PC-9 (cell line): ENCODE measurements at regions not wholly inside any gene's neighbourhood (a gene's known extent, or its start where the extent isn't known, plus 50 kb on each side); places are given as distances from the start of the nearest gene placed in this dataset.

Source experiments
- EZH2 ChIP-seq: fragments of 200-600 bp; sonication (generic); IDR thresholded peaks from 2 replicates; pipeline ENCODE4 v1.8.0; 2017; ENCODE audit warnings: antibody characterized with exemption, low read depth
- TF ChIP-seq, protein P1 (sequence below): fragments of 200-600 bp; sonication (generic); conservative IDR thresholded peaks from 2 replicates; pipeline ENCODE4 v1.6.1; 2017; ENCODE audit warnings: mixed run types, antibody characterized with exemption, mild to moderate bottlenecking, moderate library complexity

DNA sequence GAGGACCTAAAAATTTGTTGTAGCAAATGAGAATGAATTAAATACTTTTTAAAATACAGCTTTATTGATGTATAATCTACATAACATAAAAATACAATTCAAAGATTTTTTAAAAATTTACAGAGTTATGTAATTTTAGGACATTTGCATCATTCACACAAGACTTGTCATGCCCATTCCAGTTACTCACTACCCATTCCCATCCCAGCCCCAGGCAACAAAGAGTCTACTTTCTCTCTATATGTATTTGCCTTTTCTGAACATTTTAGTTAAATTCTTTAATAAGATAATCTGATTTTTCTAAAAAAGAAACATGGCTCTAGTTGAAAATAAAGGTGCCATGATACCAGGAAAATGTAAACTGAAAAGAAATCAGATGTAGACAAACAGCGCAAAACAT lies 354.2 kb downstream of the PMP22 start:
- TF ChIP-seq, protein P1, sequence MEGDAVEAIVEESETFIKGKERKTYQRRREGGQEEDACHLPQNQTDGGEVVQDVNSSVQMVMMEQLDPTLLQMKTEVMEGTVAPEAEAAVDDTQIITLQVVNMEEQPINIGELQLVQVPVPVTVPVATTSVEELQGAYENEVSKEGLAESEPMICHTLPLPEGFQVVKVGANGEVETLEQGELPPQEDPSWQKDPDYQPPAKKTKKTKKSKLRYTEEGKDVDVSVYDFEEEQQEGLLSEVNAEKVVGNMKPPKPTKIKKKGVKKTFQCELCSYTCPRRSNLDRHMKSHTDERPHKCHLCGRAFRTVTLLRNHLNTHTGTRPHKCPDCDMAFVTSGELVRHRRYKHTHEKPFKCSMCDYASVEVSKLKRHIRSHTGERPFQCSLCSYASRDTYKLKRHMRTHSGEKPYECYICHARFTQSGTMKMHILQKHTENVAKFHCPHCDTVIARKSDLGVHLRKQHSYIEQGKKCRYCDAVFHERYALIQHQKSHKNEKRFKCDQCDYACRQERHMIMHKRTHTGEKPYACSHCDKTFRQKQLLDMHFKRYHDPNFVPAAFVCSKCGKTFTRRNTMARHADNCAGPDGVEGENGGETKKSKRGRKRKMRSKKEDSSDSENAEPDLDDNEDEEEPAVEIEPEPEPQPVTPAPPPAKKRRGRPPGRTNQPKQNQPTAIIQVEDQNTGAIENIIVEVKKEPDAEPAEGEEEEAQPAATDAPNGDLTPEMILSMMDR, result no peak
- TF ChIP-seq EZH2, result no peak
